H1 (cell line): ENCODE measurements at regions not wholly inside any gene's neighbourhood (a gene's known extent, or its start where the extent isn't known, plus 50 kb on each side); places are given as distances from the start of the nearest gene placed in this dataset.

Experiments used
- CTCF ChIA-PET: fragments of 300-600 bp; sonication (Branson Sonifier 250); formaldehyde crosslinking; loops from one replicate; lab custom pipeline; 2021; ENCODE audit not compliant: partially characterized antibody; lab: Charles Lee
- POLR2A ChIA-PET: fragments of 300-600 bp; sonication (Branson Sonifier 250); formaldehyde crosslinking; loops from one replicate; lab custom pipeline; 2021; ENCODE audit warnings: inconsistent platforms; ENCODE audit not compliant: partially characterized antibody; lab: Charles Lee
- DNase-seq, 2 experiments: peaks; one replicate each; pipeline versions ENCODE4 v3.0.0 to v3.0.0-alpha.2; 2010 to 2022; ENCODE audit warnings: low spot score in 2 of 2, low read depth in 1 of 2, mixed read lengths in 1 of 2
- FAIRE-seq: peaks from 2 replicates; lab custom pipeline; 2011; peaks lifted over from hg19 to GRCh38; lab: Jason Lieb, UNC
- H2AFZ ChIP-seq: 2 replicates; pipeline ENCODE4 v1.8.1; 2012; ENCODE audit warnings: low read length, inconsistent platforms
- H2AK5ac ChIP-seq: 2 replicates; pipeline ENCODE4 v1.6.1; 2013; ENCODE audit warnings: low read depth, low read length
- H2BK120ac ChIP-seq: replicated peaks from 2 replicates; pipeline ENCODE3; 2013; ENCODE audit warnings: low read depth, low read length, inconsistent platforms
- H2BK12ac ChIP-seq: 2 replicates; pipeline ENCODE4 v1.6.1; 2013; ENCODE audit warnings: low read depth, low read length
- H2BK15ac ChIP-seq: 2 replicates; pipeline ENCODE4 v1.6.1; 2013; ENCODE audit warnings: low read length
- H2BK20ac ChIP-seq: 2 replicates; pipeline ENCODE4 v1.6.1; 2013; ENCODE audit warnings: low read length
- H2BK5ac ChIP-seq: 2 replicates; pipeline ENCODE4 v1.6.1; 2013; ENCODE audit warnings: low read depth, low read length
- H3K14ac ChIP-seq: 2 replicates; pipeline ENCODE4 v1.6.1; 2013; ENCODE audit warnings: inconsistent platforms; ENCODE audit not compliant: insufficient read length
- H3K18ac ChIP-seq: 2 replicates; pipeline ENCODE4 v1.6.1; 2013; ENCODE audit warnings: low read length; ENCODE audit errors: extremely low read depth
- H3K23ac ChIP-seq: 2 replicates; pipeline ENCODE4 v1.6.1; 2013; ENCODE audit warnings: inconsistent platforms; ENCODE audit not compliant: insufficient read length
- H3K23me2 ChIP-seq: 2 replicates; pipeline ENCODE4 v1.6.1; 2013; ENCODE audit warnings: low read depth, low read length
- H3K27ac ChIP-seq: 2 replicates; pipeline ENCODE4 v1.6.1; 2011; ENCODE audit warnings: low read depth, low read length, inconsistent platforms
- H3K27me3 ChIP-seq, 4 experiments: replicated peaks in 1 of 4; 1 replicate in 1 of 4; 2 replicates in 3 of 4; pipeline versions ENCODE4 v1.6.1 to v1.8.1; 2011 to 2013; ENCODE audit warnings: low read length in 3 of 4, mild to moderate bottlenecking in 3 of 4, inconsistent platforms in 2 of 4, mixed read lengths in 2 of 4, moderate library complexity in 1 of 4; ENCODE audit not compliant: control insufficient read depth in 3 of 4, insufficient read depth in 3 of 4; ENCODE audit errors: extremely low read depth in 1 of 4
- H3K36me3 ChIP-seq, 4 experiments: 2 replicates each; pipeline versions ENCODE4 v1.6.1 to v1.8.1; 2011 to 2013; ENCODE audit warnings: mild to moderate bottlenecking in 4 of 4, low read length in 3 of 4, moderate library complexity in 2 of 4, control low read depth in 1 of 4, inconsistent platforms in 1 of 4; ENCODE audit not compliant: insufficient read depth in 4 of 4, control insufficient read depth in 2 of 4
- H3K4ac ChIP-seq: replicated peaks from 2 replicates; pipeline ENCODE3; 2013; ENCODE audit warnings: low read length, low read depth, mixed read lengths, inconsistent platforms; ENCODE audit not compliant: insufficient read length
- H3K4me1 ChIP-seq, 4 experiments: replicated peaks in 1 of 4; 1 replicate in 1 of 4; 2 replicates in 3 of 4; pipeline versions ENCODE4 v1.6.1 to v1.8.1; 2011 to 2013; ENCODE audit warnings: low read length in 3 of 4, inconsistent platforms in 2 of 4, mixed read lengths in 1 of 4; ENCODE audit not compliant: insufficient read depth in 4 of 4, control insufficient read depth in 3 of 4
- H3K4me2 ChIP-seq, 2 experiments: 2 replicates each; pipeline versions ENCODE4 v1.6.1 to v1.8.1; 2011 to 2013; ENCODE audit warnings: low read depth in 2 of 2, low read length in 2 of 2, control low read depth in 1 of 2, inconsistent platforms in 1 of 2, mild to moderate bottlenecking in 1 of 2; ENCODE audit not compliant: insufficient read depth in 1 of 2
- H3K4me3 ChIP-seq, 4 experiments: fragments of 200-600, 300-600 bp in 1 of 4; sonication (generic), shearing (Covaris generic), sonication (Bioruptor Twin) in 1 of 4; 2 replicates each; pipeline versions ENCODE4 v1.5.1 to v1.8.1; 2011 to 2016; ENCODE audit warnings: low read length in 4 of 4, low read depth in 3 of 4, control low read depth in 2 of 4, inconsistent platforms in 2 of 4, mild to moderate bottlenecking in 2 of 4, mixed read lengths in 1 of 4, moderate library complexity in 1 of 4; ENCODE audit not compliant: insufficient read depth in 2 of 4; ENCODE audit errors: extremely low read depth in 1 of 4
- H3K56ac ChIP-seq: replicated peaks from 2 replicates; pipeline ENCODE3; 2013; ENCODE audit warnings: low read depth, mild to moderate bottlenecking, mixed read lengths, low read length, inconsistent platforms; ENCODE audit not compliant: insufficient read length
- H3K79me1 ChIP-seq: 2 replicates; pipeline ENCODE4 v1.6.1; 2013; ENCODE audit warnings: low read depth, low read length, control low read depth
- H3K79me2 ChIP-seq, 2 experiments: 2 replicates each; pipeline versions ENCODE4 v1.6.1 to v1.8.1; 2012 to 2013; ENCODE audit warnings: low read length in 2 of 2, mild to moderate bottlenecking in 2 of 2, inconsistent platforms in 1 of 2; ENCODE audit not compliant: insufficient read depth in 2 of 2, control insufficient read depth in 1 of 2
- H3K9ac ChIP-seq, 4 experiments: replicated peaks in 1 of 4; 1 replicate in 1 of 4; 2 replicates in 3 of 4; pipeline versions ENCODE4 v1.6.1 to v1.8.1; 2011 to 2013; ENCODE audit warnings: low read depth in 3 of 4, low read length in 3 of 4, control low read depth in 2 of 4, mild to moderate bottlenecking in 2 of 4, moderate library complexity in 2 of 4, inconsistent platforms in 1 of 4; ENCODE audit errors: extremely low read depth in 1 of 4
- H3K9me3 ChIP-seq, 2 experiments: 2 replicates each; pipeline versions ENCODE4 v1.6.1 to v1.8.1; 2012 to 2013; ENCODE audit warnings: mild to moderate bottlenecking in 2 of 2, moderate library complexity in 2 of 2, control low read depth in 1 of 2, inconsistent platforms in 1 of 2, low read depth in 1 of 2, low read length in 1 of 2, mixed read lengths in 1 of 2; ENCODE audit not compliant: insufficient read depth in 2 of 2
- H4K20me1 ChIP-seq, 2 experiments: replicated peaks in 1 of 2; 2 replicates each; pipeline versions ENCODE3 to v1.8.1; 2011 to 2013; ENCODE audit warnings: inconsistent platforms in 2 of 2, low read length in 2 of 2, mild to moderate bottlenecking in 1 of 2; ENCODE audit not compliant: insufficient read depth in 2 of 2, control insufficient read depth in 1 of 2
- H4K5ac ChIP-seq: 2 replicates; pipeline ENCODE4 v1.6.1; 2013; ENCODE audit warnings: low read length, low read depth, mixed read lengths, inconsistent platforms; ENCODE audit not compliant: insufficient read length
- H4K8ac ChIP-seq: 2 replicates; pipeline ENCODE4 v1.8.0; 2013; ENCODE audit warnings: mild to moderate bottlenecking, moderate library complexity, low read length, inconsistent platforms; ENCODE audit not compliant: insufficient read depth; ENCODE audit errors: extremely low read depth
- H4K91ac ChIP-seq: replicated peaks from 2 replicates; pipeline ENCODE3; 2013; ENCODE audit warnings: low read length, mixed read lengths, inconsistent platforms; ENCODE audit not compliant: insufficient read length
- CREB1 ChIP-seq: IDR thresholded peaks from 2 replicates; pipeline ENCODE4 v1.6.1; 2012; ENCODE audit warnings: inconsistent platforms
- CTCF ChIP-seq, 3 experiments: IDR thresholded peaks; 1 replicate in 2 of 3; 2 replicates in 1 of 3; pipeline versions ENCODE4 v1.5.1 to v1.6.1; 2011; ENCODE audit warnings: low read length in 3 of 3, mild to moderate bottlenecking in 3 of 3, inconsistent platforms in 2 of 3, low read depth in 1 of 3, moderate library complexity in 1 of 3; ENCODE audit not compliant: insufficient read depth in 1 of 3; ENCODE audit errors: control extremely low read depth in 1 of 3
- E2F6 ChIP-seq: IDR thresholded peaks from 2 replicates; pipeline ENCODE4 v1.6.1; 2012; ENCODE audit warnings: inconsistent platforms
- EZH2 ChIP-seq: fragments of 200-600 bp; sonication (generic); IDR thresholded peaks from 2 replicates; pipeline ENCODE4 v1.7.1; 2012; ENCODE audit warnings: low read depth, mild to moderate bottlenecking, moderate library complexity, low read length, inconsistent platforms; ENCODE audit not compliant: severe bottlenecking
- MAX ChIP-seq: IDR thresholded peaks from 2 replicates; pipeline ENCODE4 v1.6.1; 2012; ENCODE audit warnings: inconsistent platforms
- NRF1 ChIP-seq: IDR thresholded peaks from 2 replicates; pipeline ENCODE4 v1.6.1; 2011; ENCODE audit warnings: mild to moderate bottlenecking, low read depth, low read length, improper control_type of control experiment
- PHF8 ChIP-seq: fragments of 200-600 bp; sonication (generic); conservative IDR thresholded peaks from 2 replicates; pipeline ENCODE4 v1.7.1; 2012; ENCODE audit warnings: low read depth, mild to moderate bottlenecking, inconsistent platforms, low read length, moderate library complexity
- POU5F1 ChIP-seq: IDR thresholded peaks from 2 replicates; pipeline ENCODE4 v1.6.1; 2011; ENCODE audit warnings: low read depth, mild to moderate bottlenecking, low read length, moderate library complexity
- SIN3A ChIP-seq, 2 experiments: IDR thresholded peaks in 1 of 2; conservative IDR thresholded peaks in 1 of 2; 2 replicates each; pipeline ENCODE4 v1.6.1; 2011 to 2012; ENCODE audit warnings: low read length in 2 of 2, improper control_type of control experiment in 1 of 2, low read depth in 1 of 2, mild to moderate bottlenecking in 1 of 2
- SIX5 ChIP-seq: IDR thresholded peaks from 2 replicates; pipeline ENCODE4 v1.6.1; 2011; ENCODE audit warnings: mild to moderate bottlenecking, low read depth, low read length
- YY1 ChIP-seq: IDR thresholded peaks from 2 replicates; pipeline ENCODE4 v1.6.1; 2011; ENCODE audit warnings: low read depth, mild to moderate bottlenecking, low read length
- WGBS, 2 experiments: shearing (Covaris generic) in 1 of 2; methylation state at CpG; one replicate each; pipeline versions ENCODE4 v1.1.6 to v1.1.7; 2013 to 2015; ENCODE audit warnings: low lambda C conversion rate in 2 of 2, mixed read lengths in 2 of 2, inconsistent platforms in 1 of 2, low coverage in 1 of 2, missing lambda C conversion rate in 1 of 2; ENCODE audit not compliant: insufficient replicate concordance in 2 of 2, insufficient coverage in 1 of 2, insufficient read length in 1 of 2; ENCODE audit errors: extremely low coverage in 1 of 2, missing lambda C conversion rate in 1 of 2; 5-methylcytosine and 5-hydroxymethylcytosine counted together

GRCh38 chr7:66539264-66539623 lies 89.4 kb upstream of the KCTD7 start:
- H4K8ac ChIP-seq = no peak overlapping the region
- DNase-seq = no peak
- H4K5ac ChIP-seq = no peak overlapping the region
- no peak overlapping the region for H2BK12ac ChIP-seq
- 85% methylated on average over 3 of the region's 3 CpGs; no CpG with 5 or more reads in 1 of the 2 experiments for WGBS, 2 experiments
- no peak overlapping the region for H3K4me3 ChIP-seq
- H3K79me2 ChIP-seq = no peaks in the 10 kb centered on the region
- no peak overlapping the region for H3K4me2 ChIP-seq
- peaks cover 0 to 2% of the 10 kb centered on the region in 2 experiments for H4K20me1 ChIP-seq
- POLR2A ChIA-PET = interaction anchor here (1.9 kb wide), 1 partner anchor 60 kb away, joined by 4 read pairs; no protein-coding TSS in a partner anchor
- peaks cover 0 to 4% (median 0%) of the 10 kb centered on the region in 4 experiments; a peak in 2 of 7 replicates for H3K4me1 ChIP-seq
- H4K91ac ChIP-seq = no peak overlapping the region
- H3K79me1 ChIP-seq = no peaks in the 10 kb centered on the region
- no peak overlapping the region for H2AFZ ChIP-seq
- FAIRE-seq = no peak
- CTCF ChIA-PET = interaction anchor here (1.7 kb wide), 1 partner anchor 18 kb away, joined by 5 read pairs; no protein-coding TSS in a partner anchor
- H2AK5ac ChIP-seq = no peak overlapping the region
- H3K18ac ChIP-seq = no peak overlapping the region
- no peak overlapping the region for H3K4ac ChIP-seq
- H3K23me2 ChIP-seq = no peaks in the 10 kb centered on the region
- H3K9ac ChIP-seq = no peak overlapping the region
- H2BK15ac ChIP-seq = no peak overlapping the region
- H2BK120ac ChIP-seq = no peak overlapping the region
- H3K36me3 ChIP-seq = peaks cover 0 to 4% (median under 1%) of the 10 kb centered on the region in 4 experiments; a peak in 1 of 8 replicates
- H3K27ac ChIP-seq = no peak overlapping the region
- no peak overlapping the region for H2BK5ac ChIP-seq
- H3K23ac ChIP-seq = no peak overlapping the region
- no peak overlapping the region for H3K56ac ChIP-seq
- H3K14ac ChIP-seq = no peak overlapping the region
- H2BK20ac ChIP-seq = no peak overlapping the region
- H3K27me3 ChIP-seq = no peaks in the 10 kb centered on the region
- H3K9me3 ChIP-seq = no peaks in the 10 kb centered on the region
- TF ChIP-seq MAX = no peak
- TF ChIP-seq PHF8 = no peak
- TF ChIP-seq POU5F1 = no peak
- TF ChIP-seq CREB1 = no peak
- TF ChIP-seq NRF1 = no peak
- TF ChIP-seq SIN3A (conservative IDR thresholded peaks at IDR 0.05 in 1 of 2, IDR thresholded peaks at IDR 0.05 in 1 of 2; ENCODE audit: low read depth in 1 of 2, low read length in 2 of 2) = no peak
- TF ChIP-seq SIX5 = no peak
- TF ChIP-seq EZH2 = no peak
- no peak for TF ChIP-seq YY1
- no peak for TF ChIP-seq E2F6
- no peak for TF ChIP-seq CTCF (IDR thresholded peaks at IDR 0.05; ENCODE audit: control extremely low read depth in 1 of 3, insufficient read depth in 1 of 3, low read depth in 1 of 3, low read length in 3 of 3)
